ENCODE measurements at regions not wholly inside any gene's neighbourhood (a gene's known extent, or its start where the extent isn't known, plus 50 kb on each side); places are given as distances from the start of the nearest gene placed in this dataset.

DNA sequence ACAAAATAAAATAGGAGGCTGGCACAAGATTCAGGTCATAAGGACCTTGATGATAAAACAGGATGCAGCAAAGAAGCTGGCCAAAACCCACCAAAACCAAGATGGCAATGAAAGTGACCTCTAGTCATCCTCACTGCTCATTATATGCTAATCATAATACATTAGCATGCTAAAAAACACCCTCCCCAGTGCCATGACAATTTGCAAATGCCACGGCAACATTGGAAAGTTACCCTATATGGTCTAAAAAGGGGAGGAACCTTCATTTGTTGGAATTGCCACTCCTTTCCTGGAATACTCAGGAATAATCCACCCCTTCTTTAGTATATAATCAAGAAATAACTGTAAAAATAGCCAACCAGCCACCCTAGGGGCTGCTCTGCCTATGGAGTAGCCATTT lies 108.8 kb upstream of the GRIK1 start:
- TF ChIP-seq EZH2 (IDR thresholded peaks at IDR 0.05; ENCODE audit: borderline replicate concordance, insufficient read depth, low read length, poor library complexity, severe bottlenecking) (no peak), POLR2AphosphoS5 (IDR thresholded peaks at IDR 0.05) (no peak), EP300 (conservative IDR thresholded peaks at IDR 0.05; ENCODE audit: poor library complexity, severe bottlenecking) (no peak), MXI1 (conservative IDR thresholded peaks at IDR 0.05; ENCODE audit: poor library complexity, severe bottlenecking) (no peak), TAF1 (IDR thresholded peaks at IDR 0.05; ENCODE audit: low read depth) (no peak)
- TF ChIP-seq, protein P1, sequence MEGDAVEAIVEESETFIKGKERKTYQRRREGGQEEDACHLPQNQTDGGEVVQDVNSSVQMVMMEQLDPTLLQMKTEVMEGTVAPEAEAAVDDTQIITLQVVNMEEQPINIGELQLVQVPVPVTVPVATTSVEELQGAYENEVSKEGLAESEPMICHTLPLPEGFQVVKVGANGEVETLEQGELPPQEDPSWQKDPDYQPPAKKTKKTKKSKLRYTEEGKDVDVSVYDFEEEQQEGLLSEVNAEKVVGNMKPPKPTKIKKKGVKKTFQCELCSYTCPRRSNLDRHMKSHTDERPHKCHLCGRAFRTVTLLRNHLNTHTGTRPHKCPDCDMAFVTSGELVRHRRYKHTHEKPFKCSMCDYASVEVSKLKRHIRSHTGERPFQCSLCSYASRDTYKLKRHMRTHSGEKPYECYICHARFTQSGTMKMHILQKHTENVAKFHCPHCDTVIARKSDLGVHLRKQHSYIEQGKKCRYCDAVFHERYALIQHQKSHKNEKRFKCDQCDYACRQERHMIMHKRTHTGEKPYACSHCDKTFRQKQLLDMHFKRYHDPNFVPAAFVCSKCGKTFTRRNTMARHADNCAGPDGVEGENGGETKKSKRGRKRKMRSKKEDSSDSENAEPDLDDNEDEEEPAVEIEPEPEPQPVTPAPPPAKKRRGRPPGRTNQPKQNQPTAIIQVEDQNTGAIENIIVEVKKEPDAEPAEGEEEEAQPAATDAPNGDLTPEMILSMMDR (IDR thresholded peaks at IDR 0.05; ENCODE audit: poor library complexity, severe bottlenecking) = no peak
- TF ChIP-seq, protein P2, sequence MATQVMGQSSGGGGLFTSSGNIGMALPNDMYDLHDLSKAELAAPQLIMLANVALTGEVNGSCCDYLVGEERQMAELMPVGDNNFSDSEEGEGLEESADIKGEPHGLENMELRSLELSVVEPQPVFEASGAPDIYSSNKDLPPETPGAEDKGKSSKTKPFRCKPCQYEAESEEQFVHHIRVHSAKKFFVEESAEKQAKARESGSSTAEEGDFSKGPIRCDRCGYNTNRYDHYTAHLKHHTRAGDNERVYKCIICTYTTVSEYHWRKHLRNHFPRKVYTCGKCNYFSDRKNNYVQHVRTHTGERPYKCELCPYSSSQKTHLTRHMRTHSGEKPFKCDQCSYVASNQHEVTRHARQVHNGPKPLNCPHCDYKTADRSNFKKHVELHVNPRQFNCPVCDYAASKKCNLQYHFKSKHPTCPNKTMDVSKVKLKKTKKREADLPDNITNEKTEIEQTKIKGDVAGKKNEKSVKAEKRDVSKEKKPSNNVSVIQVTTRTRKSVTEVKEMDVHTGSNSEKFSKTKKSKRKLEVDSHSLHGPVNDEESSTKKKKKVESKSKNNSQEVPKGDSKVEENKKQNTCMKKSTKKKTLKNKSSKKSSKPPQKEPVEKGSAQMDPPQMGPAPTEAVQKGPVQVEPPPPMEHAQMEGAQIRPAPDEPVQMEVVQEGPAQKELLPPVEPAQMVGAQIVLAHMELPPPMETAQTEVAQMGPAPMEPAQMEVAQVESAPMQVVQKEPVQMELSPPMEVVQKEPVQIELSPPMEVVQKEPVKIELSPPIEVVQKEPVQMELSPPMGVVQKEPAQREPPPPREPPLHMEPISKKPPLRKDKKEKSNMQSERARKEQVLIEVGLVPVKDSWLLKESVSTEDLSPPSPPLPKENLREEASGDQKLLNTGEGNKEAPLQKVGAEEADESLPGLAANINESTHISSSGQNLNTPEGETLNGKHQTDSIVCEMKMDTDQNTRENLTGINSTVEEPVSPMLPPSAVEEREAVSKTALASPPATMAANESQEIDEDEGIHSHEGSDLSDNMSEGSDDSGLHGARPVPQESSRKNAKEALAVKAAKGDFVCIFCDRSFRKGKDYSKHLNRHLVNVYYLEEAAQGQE (IDR thresholded peaks at IDR 0.05; ENCODE audit: borderline replicate concordance) = no peak
